Urinary bladder (tissue), 3 donors: ENCODE measurements at regions not wholly inside any gene's neighbourhood (a gene's known extent, or its start where the extent isn't known, plus 50 kb on each side); places are given as distances from the start of the nearest gene placed in this dataset.

Source experiments
- DNase-seq: peaks from one replicate; pipeline ENCODE4 v3.0.0-alpha.2; 2015; ENCODE audit errors: extremely low spot score
- H3K27ac ChIP-seq: one replicate; pipeline ENCODE4 v1.5.1; 2013; ENCODE audit warnings: low read depth, mild to moderate bottlenecking, moderate library complexity
- H3K36me3 ChIP-seq: one replicate; pipeline ENCODE4 v1.6.1; 2013; ENCODE audit warnings: mild to moderate bottlenecking, moderate library complexity; ENCODE audit not compliant: insufficient read depth
- H3K4me1 ChIP-seq: one replicate; pipeline ENCODE4 v1.6.1; 2013; ENCODE audit warnings: mild to moderate bottlenecking, moderate library complexity; ENCODE audit not compliant: insufficient read depth
- H3K4me3 ChIP-seq: one replicate; pipeline ENCODE4 v1.5.1; 2013; ENCODE audit warnings: low read depth, low read length
- WGBS: extraction: QIAGEN DNeasy Blood & Tissue Kit; methylation state at CpG from one replicate; pipeline ENCODE4 v1.1.7; 2013; 5-methylcytosine and 5-hydroxymethylcytosine counted together
- donor health status: healthy with polysubstance abuse.
- donor health status: healthy.

GRCh38 chr10:1852841-1853240, 115.5 kb upstream of the ADARB2 start:
- Histone ChIP-seq H3K27ac (no peak overlapping the region), H3K36me3 (no peaks in the 10 kb centered on the region), H3K4me1 (no peaks in the 10 kb centered on the region), H3K4me3 (no peak overlapping the region)
- WGBS, result 91% methylated on average over 6 of the region's 6 CpGs
- DNase-seq, result no peak

GRCh38 chr10:1851762-1852161, 114.4 kb upstream of the ADARB2 start:
- 94% methylated on average over 8 of the region's 8 CpGs for WGBS
- Histone ChIP-seq H3K4me1 (no peaks in the 10 kb centered on the region), H3K4me3 (no peak overlapping the region), H3K36me3 (no peaks in the 10 kb centered on the region), H3K27ac (no peak overlapping the region)
- DNase-seq, result no peak

GRCh38 chr10:1850971-1851527, 113.7 kb upstream of the ADARB2 start:
- H3K4me3 ChIP-seq, result no peak overlapping the region
- WGBS, result 92% methylated on average over 6 of the region's 6 CpGs
- H3K27ac ChIP-seq, result no peak overlapping the region
- no peaks in the 10 kb centered on the region for H3K4me1 ChIP-seq
- H3K36me3 ChIP-seq, result no peaks in the 10 kb centered on the region
- no peak for DNase-seq

- Histone ChIP-seq H3K27ac (no peak overlapping the region), H3K36me3 (no peaks in the 10 kb centered on the region), H3K4me1 (no peaks in the 10 kb centered on the region), H3K4me3 (no peak overlapping the region)
- WGBS, result 89% methylated on average over 18 of the region's 18 CpGs
- no peak for DNase-seq
These were observed 110.0 kb upstream of the ADARB2 start for GRCh38 chr10:1847361-1847760.

GRCh38 chr10:1846032-1846431, 108.7 kb upstream of the ADARB2 start:
- no peak overlapping the region for H3K27ac ChIP-seq

GRCh38 chr10:1841759-1842158, 104.4 kb upstream of the ADARB2 start:
- H3K4me1 ChIP-seq, result no peaks in the 10 kb centered on the region
- no peaks in the 10 kb centered on the region for H3K36me3 ChIP-seq
- WGBS, result 89% methylated on average over 3 of the region's 3 CpGs
- no peak for DNase-seq
- no peak overlapping the region for H3K4me3 ChIP-seq
- no peak overlapping the region for H3K27ac ChIP-seq

More at GRCh38 chr10:1846032-1846431, 108.7 kb upstream of the ADARB2 start:
- Histone ChIP-seq H3K4me3 (no peak overlapping the region), H3K36me3 (no peaks in the 10 kb centered on the region), H3K4me1 (no peaks in the 10 kb centered on the region)
- DNase-seq, result no peak
- 91% methylated on average over 8 of the region's 8 CpGs for whole genome bisulfite sequencing

GRCh38 chr10:1829712-1830111, 92.4 kb upstream of the ADARB2 start:
- no peaks in the 10 kb centered on the region for H3K36me3 ChIP-seq
- WGBS, result 82% methylated on average over 5 of the region's 5 CpGs
- no peak for DNase-seq

GRCh38 chr10:1824928-1825327, 87.6 kb upstream of the ADARB2 start:
- no peak for DNase-seq
- Histone ChIP-seq H3K27ac (no peak overlapping the region), H3K36me3 (no peaks in the 10 kb centered on the region), H3K4me1 (no peaks in the 10 kb centered on the region), H3K4me3 (no peak overlapping the region)
- WGBS, result 77% methylated on average over 3 of the region's 3 CpGs

More at GRCh38 chr10:1829712-1830111, 92.4 kb upstream of the ADARB2 start:
- H3K4me1 ChIP-seq, result no peaks in the 10 kb centered on the region
- H3K27ac ChIP-seq, result no peak overlapping the region
- no peak overlapping the region for H3K4me3 ChIP-seq

GRCh38 chr10:1814556-1814955, 77.2 kb upstream of the ADARB2 start:
- Histone ChIP-seq H3K27ac (no peak overlapping the region), H3K4me1 (no peaks in the 10 kb centered on the region), H3K36me3 (no peaks in the 10 kb centered on the region), H3K4me3 (no peak overlapping the region)
- WGBS, result 87% methylated on average over 1 of the region's 1 CpG
- no peak for DNase-seq

GRCh38 chr10:1809139-1809741, 71.9 kb upstream of the ADARB2 start:
- Histone ChIP-seq H3K27ac (no peak overlapping the region), H3K4me1 (no peaks in the 10 kb centered on the region), H3K4me3 (no peak overlapping the region), H3K36me3 (no peaks in the 10 kb centered on the region)
- WGBS, result 89% methylated on average over 27 of the region's 27 CpGs
- no peak for DNase-seq

GRCh38 chr10:1807924-1808323, 70.6 kb upstream of the ADARB2 start:
- Histone ChIP-seq H3K4me3 (no peak overlapping the region), H3K36me3 (no peaks in the 10 kb centered on the region), H3K4me1 (no peaks in the 10 kb centered on the region), H3K27ac (no peak overlapping the region)
- DNase-seq, result no peak
- 89% methylated on average over 25 of the region's 25 CpGs for WGBS

- no peaks in the 10 kb centered on the region for H3K36me3 ChIP-seq
- no peak overlapping the region for H3K4me3 ChIP-seq
- no peak overlapping the region for H3K27ac ChIP-seq
- no peaks in the 10 kb centered on the region for H3K4me1 ChIP-seq
- WGBS, result 83% methylated on average over 9 of the region's 9 CpGs
- DNase-seq, result no peak
These were observed 69.9 kb upstream of the ADARB2 start for GRCh38 chr10:1807196-1807595.

GRCh38 chr10:1802413-1802812, 65.1 kb upstream of the ADARB2 start:
- Histone ChIP-seq H3K4me1 (no peaks in the 10 kb centered on the region), H3K36me3 (no peaks in the 10 kb centered on the region), H3K27ac (no peak overlapping the region), H3K4me3 (no peak overlapping the region)
- 93% methylated on average over 2 of the region's 2 CpGs for WGBS
- no peak for DNase-seq

GRCh38 chr10:1788401-1788800, 51.1 kb upstream of the ADARB2 start:
- H3K36me3 ChIP-seq, result no peaks in the 10 kb centered on the region
- 58% methylated on average over 9 of the region's 9 CpGs for WGBS
- no peak for DNase-seq

More at GRCh38 chr10:1788401-1788800, 51.1 kb upstream of the ADARB2 start:
- no peak overlapping the region for H3K27ac ChIP-seq
- H3K4me3 ChIP-seq, result no peak overlapping the region
- no peaks in the 10 kb centered on the region for H3K4me1 ChIP-seq
